Liver (tissue), 8 donors: ENCODE measurements at regions not wholly inside any gene's neighbourhood (a gene's known extent, or its start where the extent isn't known, plus 50 kb on each side); places are given as distances from the start of the nearest gene placed in this dataset.

Experiments used
- DNase-seq: peaks from one replicate; pipeline ENCODE4 v3.0.0-alpha.2; 2017; ENCODE audit warnings: low spot score
- H3K27ac ChIP-seq, 2 donors: one replicate each; pipeline ENCODE4 v1.7.0; 2013; ENCODE audit warnings: inconsistent platforms in 2 of 2, low read length in 2 of 2, control low read depth in 1 of 2, low read depth in 1 of 2, mild to moderate bottlenecking in 1 of 2
- H3K27me3 ChIP-seq, 4 donors: one replicate each; pipeline versions ENCODE4 v1.6.1 to v1.7.0; 2013; ENCODE audit warnings: low read length in 3 of 4, inconsistent platforms in 1 of 4, mild to moderate bottlenecking in 1 of 4, moderate library complexity in 1 of 4; ENCODE audit not compliant: control insufficient read depth in 4 of 4, insufficient read depth in 4 of 4
- H3K36me3 ChIP-seq, 4 donors: one replicate each; pipeline versions ENCODE4 v1.6.1 to v1.7.0; 2013; ENCODE audit warnings: low read length in 3 of 4, mild to moderate bottlenecking in 3 of 4, low read depth in 1 of 4, moderate library complexity in 1 of 4; ENCODE audit not compliant: control insufficient read depth in 4 of 4, insufficient read depth in 3 of 4
- H3K4me1 ChIP-seq, 4 donors: one replicate each; pipeline versions ENCODE4 v1.6.1 to v1.7.0; 2013; ENCODE audit warnings: low read length in 3 of 4, mild to moderate bottlenecking in 3 of 4, moderate library complexity in 1 of 4; ENCODE audit not compliant: control insufficient read depth in 4 of 4, insufficient read depth in 4 of 4
- H3K4me3 ChIP-seq, 3 donors: one replicate each; pipeline versions ENCODE4 v1.6.1 to v1.7.0; 2013; ENCODE audit warnings: low read length in 3 of 3, control low read depth in 1 of 3, low read depth in 1 of 3, mild to moderate bottlenecking in 1 of 3
- H3K9ac ChIP-seq, 2 donors: one replicate each; pipeline ENCODE4 v1.7.0; 2013; ENCODE audit warnings: low read length in 2 of 2, mild to moderate bottlenecking in 2 of 2, moderate library complexity in 2 of 2, control low read depth in 1 of 2, low read depth in 1 of 2
- H3K9me3 ChIP-seq, 4 donors: one replicate each; pipeline versions ENCODE4 v1.6.1 to v1.7.0; 2013; ENCODE audit warnings: low read length in 3 of 4; ENCODE audit not compliant: control insufficient read depth in 4 of 4
- ATF3 ChIP-seq: IDR thresholded peaks from 2 replicates; pipeline ENCODE4 v1.6.1; 2016; ENCODE audit warnings: antibody characterized with exemption
- CTCF ChIP-seq: fragments of 150-350 bp; IDR thresholded peaks from 2 replicates; pipeline ENCODE4 v1.5.1; 2017; ENCODE audit warnings: improper control_type of control experiment, low read depth, low read length; ENCODE audit not compliant: missing input control
- EGR1 ChIP-seq, 2 donors: IDR thresholded peaks; 2 replicates each; pipeline ENCODE4 v1.6.1; 2016 to 2018; ENCODE audit warnings: antibody characterized with exemption in 2 of 2, low read depth in 2 of 2
- FOXA1 ChIP-seq: IDR thresholded peaks from 2 replicates; pipeline ENCODE4 v1.6.1; 2016; ENCODE audit warnings: antibody characterized with exemption
- FOXA2 ChIP-seq: IDR thresholded peaks from 2 replicates; pipeline ENCODE4 v1.6.1; 2016; ENCODE audit warnings: antibody characterized with exemption
- GABPA ChIP-seq, 2 donors: IDR thresholded peaks in 1 of 2; conservative IDR thresholded peaks in 1 of 2; 2 replicates each; pipeline ENCODE4 v1.6.1; 2016; ENCODE audit warnings: antibody characterized with exemption in 2 of 2, mild to moderate bottlenecking in 1 of 2, moderate library complexity in 1 of 2
- JUND ChIP-seq, 2 donors: IDR thresholded peaks; 2 replicates each; pipeline ENCODE4 v1.6.1; 2016; ENCODE audit warnings: antibody characterized with exemption in 2 of 2
- MAX ChIP-seq: IDR thresholded peaks from 2 replicates; pipeline ENCODE4 v1.6.1; 2016; ENCODE audit warnings: antibody characterized with exemption
- NR2F2 ChIP-seq: IDR thresholded peaks from 2 replicates; pipeline ENCODE4 v1.6.1; 2016; ENCODE audit warnings: antibody characterized with exemption
- RAD21 ChIP-seq, 2 donors: IDR thresholded peaks; 2 replicates each; pipeline ENCODE4 v1.6.1; 2016; ENCODE audit warnings: antibody characterized with exemption in 2 of 2, mild to moderate bottlenecking in 2 of 2
- REST ChIP-seq: IDR thresholded peaks from 2 replicates; pipeline ENCODE4 v1.6.1; 2016; ENCODE audit warnings: antibody characterized with exemption, mild to moderate bottlenecking
- SP1 ChIP-seq: IDR thresholded peaks from 2 replicates; pipeline ENCODE4 v1.6.1; 2018; ENCODE audit warnings: antibody characterized with exemption, mild to moderate bottlenecking
- ZBTB33 ChIP-seq: IDR thresholded peaks from 2 replicates; pipeline ENCODE4 v1.6.1; 2016; ENCODE audit warnings: antibody characterized with exemption
- WGBS: extraction: QIAGEN DNeasy Blood & Tissue Kit; methylation state at CpG from one replicate; pipeline ENCODE4 v1.1.7; 2013; 5-methylcytosine and 5-hydroxymethylcytosine counted together
- donor health status: healthy.
- donor health status: healthy.
- donor health status: healthy.
- donor health status: healthy.
- donor health status: healthy.

GRCh38 chr10:15442056-15442455, 71.0 kb upstream of the FAM171A1 start:
- no peaks in the 10 kb centered on the region for H3K36me3 ChIP-seq
- 83% methylated on average over 14 of the region's 14 CpGs for WGBS
- DNase-seq: no peak
- H3K27me3 ChIP-seq: peaks cover 0 to 12% (median 0%) of the 10 kb centered on the region in 4 donors
- no peak for TF ChIP-seq FOXA1
- no peak for TF ChIP-seq GABPA (IDR thresholded peaks at IDR 0.05 in 1 of 2, conservative IDR thresholded peaks at IDR 0.05 in 1 of 2)
- TF ChIP-seq MAX: no peak
- no peak for TF ChIP-seq ATF3
- no peak for TF ChIP-seq CTCF
- TF ChIP-seq EGR1 (IDR thresholded peaks at IDR 0.05; ENCODE audit: low read depth in 2 of 2): no peak
- no peak for TF ChIP-seq NR2F2
- no peak for TF ChIP-seq FOXA2
- TF ChIP-seq JUND (IDR thresholded peaks at IDR 0.05): no peak
- no peak for TF ChIP-seq RAD21 (IDR thresholded peaks at IDR 0.05)
- TF ChIP-seq SP1: no peak
- TF ChIP-seq ZBTB33: no peak
- H3K27ac ChIP-seq: no peak overlapping the region
- no peak overlapping the region for H3K9ac ChIP-seq
- H3K4me1 ChIP-seq: no peaks in the 10 kb centered on the region
- no peaks in the 10 kb centered on the region for H3K9me3 ChIP-seq
- H3K4me3 ChIP-seq: no peak overlapping the region

GRCh38 chr10:15440204-15440711, 69.2 kb upstream of the FAM171A1 start:
- Histone ChIP-seq H3K4me1 (no peaks in the 10 kb centered on the region), H3K36me3 (no peaks in the 10 kb centered on the region), H3K4me3 (no peak overlapping the region), H3K27ac (no peak overlapping the region), H3K9ac (no peak overlapping the region), H3K27me3 (peaks cover 0 to 9% (median 0%) of the 10 kb centered on the region in 4 donors), H3K9me3 (no peaks in the 10 kb centered on the region)
- WGBS: 76% methylated on average over 9 of the region's 9 CpGs
- TF ChIP-seq REST (no peak), FOXA1 (no peak)
- DNase-seq: no peak
